GM21619 (cell line): ENCODE measurements at regions not wholly inside any gene's neighbourhood (a gene's known extent, or its start where the extent isn't known, plus 50 kb on each side); places are given as distances from the start of the nearest gene placed in this dataset.

Source experiments
- ATAC-seq: cut with Tn5 transposase; IDR thresholded peaks from one replicate; pipeline ENCODE4 v1.9.1; 2021; ENCODE audit not compliant: unreplicated experiment

- ATAC-seq, result no peak
Observed at GRCh38 chrX:42530027-42530426, 247.9 kb downstream of the PPP1R2C start.

- no peak for ATAC-seq
Observed at GRCh38 chrX:42524379-42524778, 253.6 kb downstream of the PPP1R2C start.

- ATAC-seq, result no peak
Observed at GRCh38 chrX:42519666-42520231, 258.2 kb downstream of the PPP1R2C start.

GRCh38 chrX:42515939-42516338 lies 262.0 kb downstream of the PPP1R2C start:
- ATAC-seq, result no peak

- no peak for ATAC-seq
Observed at GRCh38 chrX:42505016-42505415, 272.9 kb downstream of the PPP1R2C start.

- no peak for ATAC-seq
Observed at GRCh38 chrX:42499620-42500019, 278.3 kb downstream of the PPP1R2C start.

- no peak for ATAC-seq
Observed at GRCh38 chrX:42497356-42497755, 280.6 kb downstream of the PPP1R2C start.

GRCh38 chrX:42496239-42496638 lies 281.7 kb downstream of the PPP1R2C start:
- ATAC-seq, result no peak

- ATAC-seq, result no peak
Observed at GRCh38 chrX:42495139-42495538, 282.8 kb downstream of the PPP1R2C start.

GRCh38 chrX:42491137-42491907 lies 286.6 kb downstream of the PPP1R2C start:
- ATAC-seq, result no peak

- no peak for ATAC-seq
Observed at GRCh38 chrX:42490111-42490510, 287.9 kb downstream of the PPP1R2C start.

- no peak for ATAC-seq
Observed at GRCh38 chrX:42485601-42486000, 292.4 kb downstream of the PPP1R2C start.

- ATAC-seq, result no peak
Observed at GRCh38 chrX:42484233-42484632, 293.7 kb downstream of the PPP1R2C start.

GRCh38 chrX:42477396-42477795 lies 300.6 kb downstream of the PPP1R2C start:
- no peak for ATAC-seq

- no peak for ATAC-seq
Observed at GRCh38 chrX:42472727-42473126, 305.2 kb downstream of the PPP1R2C start.

GRCh38 chrX:42466332-42467046 lies 311.5 kb downstream of the PPP1R2C start:
- no peak for ATAC-seq

- no peak for ATAC-seq
Observed at GRCh38 chrX:42465821-42466220, 312.1 kb downstream of the PPP1R2C start.

- ATAC-seq, result no peak
Observed at GRCh38 chrX:42463706-42464490, 314.1 kb downstream of the PPP1R2C start.

GRCh38 chrX:42462917-42463316 lies 315.0 kb downstream of the PPP1R2C start:
- ATAC-seq, result no peak

- no peak for ATAC-seq
Observed at GRCh38 chrX:42460706-42461105, 317.3 kb downstream of the PPP1R2C start.

- ATAC-seq, result no peak
Observed at GRCh38 chrX:42459735-42460134, 318.2 kb downstream of the PPP1R2C start.
